ENCODE measurements at regions not wholly inside any gene's neighbourhood (a gene's known extent, or its start where the extent isn't known, plus 50 kb on each side); places are given as distances from the start of the nearest gene placed in this dataset.

- TF ChIP-seq ZNF394 (tag by site-specific recombination; IDR thresholded peaks at IDR 0.05; ENCODE audit: borderline replicate concordance) (no peak), ZBTB6 (tag by site-specific recombination; IDR thresholded peaks at IDR 0.05) (no peak), ZBTB21 (tag by site-specific recombination; IDR thresholded peaks at IDR 0.05) (no peak), ZNF654 (tag by site-specific recombination; IDR thresholded peaks at IDR 0.05; ENCODE audit: low read depth) (no peak), GFI1B (tag by site-specific recombination; IDR thresholded peaks at IDR 0.05) (no peak), ZNF335 (tag by site-specific recombination; conservative IDR thresholded peaks at IDR 0.05) (no peak), ZBTB44 (tag by site-specific recombination; IDR thresholded peaks at IDR 0.05) (no peak), ZNF518A (tag by site-specific recombination; conservative IDR thresholded peaks at IDR 0.05; ENCODE audit: low read depth) (no peak), ZNF580 (tag by site-specific recombination; IDR thresholded peaks at IDR 0.05) (no peak), ZBTB8A (tag by site-specific recombination; IDR thresholded peaks at IDR 0.05) (no peak), ZNF645 (tag by site-specific recombination; IDR thresholded peaks at IDR 0.05) (no peak), ZBTB10 (tag by site-specific recombination; IDR thresholded peaks at IDR 0.05) (no peak), SP2 (tag by site-specific recombination; IDR thresholded peaks at IDR 0.05) (no peak), REPIN1 (tag by site-specific recombination; IDR thresholded peaks at IDR 0.05; ENCODE audit: low read depth) (no peak), ZNF416 (tag by site-specific recombination; IDR thresholded peaks at IDR 0.05) (no peak), ZNF362 (tag by site-specific recombination; IDR thresholded peaks at IDR 0.05) (no peak), ZNF501 (tag by site-specific recombination; IDR thresholded peaks at IDR 0.05) (no peak), ZNF221 (tag by site-specific recombination; IDR thresholded peaks at IDR 0.05; ENCODE audit: borderline replicate concordance) (no peak)
- no peaks in the 10 kb centered on the region for H3K9me3 ChIP-seq (ENCODE audit: control insufficient read depth, insufficient read depth, low read depth, low read length)
- H3K4me1 ChIP-seq (ENCODE audit: control insufficient read depth, insufficient read depth, low read length), result no peaks in the 10 kb centered on the region
- ChIA-PET CTCF (no interaction called here), POLR2A (no interaction called here)
- H3K4me3 ChIP-seq (ENCODE audit: low read depth, low read length), result no peak overlapping the region
- no peak overlapping the region for H3K27ac ChIP-seq (ENCODE audit: extremely low read depth, low read depth, low read length)
- H3K36me3 ChIP-seq (ENCODE audit: control insufficient read depth in 2 of 2, insufficient read depth in 1 of 2, low read length in 2 of 2), result no peaks in the 10 kb centered on the region
Measured at GRCh38 chr4:11698846-11699590, 270.3 kb upstream of the HS3ST1 start.
